GM21367 (cell line): ENCODE measurements at regions not wholly inside any gene's neighbourhood (a gene's known extent, or its start where the extent isn't known, plus 50 kb on each side); places are given as distances from the start of the nearest gene placed in this dataset.
"Not testable (repeated sequence)": the region's sequence is repeated elsewhere in the genome, so short reads cannot be mapped to it uniquely, and the experiment has no call there.

ENCODE experiments used
- ATAC-seq: cut with Tn5 transposase; IDR thresholded peaks from one replicate; pipeline ENCODE4 v1.9.1; 2021; ENCODE audit not compliant: unreplicated experiment

- no peak for ATAC-seq
These were observed 173.1 kb downstream of the KLHL28 start for GRCh38 chr14:44788612-44789011.

DNA sequence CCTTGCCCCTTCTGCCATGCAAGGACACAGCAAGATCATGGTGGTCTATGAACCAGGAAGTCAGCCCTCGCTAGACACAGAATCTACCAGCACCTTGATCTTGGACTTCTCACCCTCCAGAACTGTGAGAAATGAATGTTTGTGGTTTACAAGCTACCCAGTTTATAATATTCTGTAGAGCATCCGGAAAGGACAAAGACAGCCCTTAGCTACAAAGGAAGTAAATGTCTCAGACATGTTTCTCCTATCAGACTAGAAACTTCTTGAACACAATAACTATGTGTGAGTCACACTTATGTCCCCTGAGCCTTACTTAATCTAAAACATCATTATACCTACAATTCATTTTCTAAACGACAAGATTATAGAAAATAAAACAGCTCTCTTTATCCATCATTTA is 176.7 kb downstream of the KLHL28 start:
- no peak for ATAC-seq

DNA sequence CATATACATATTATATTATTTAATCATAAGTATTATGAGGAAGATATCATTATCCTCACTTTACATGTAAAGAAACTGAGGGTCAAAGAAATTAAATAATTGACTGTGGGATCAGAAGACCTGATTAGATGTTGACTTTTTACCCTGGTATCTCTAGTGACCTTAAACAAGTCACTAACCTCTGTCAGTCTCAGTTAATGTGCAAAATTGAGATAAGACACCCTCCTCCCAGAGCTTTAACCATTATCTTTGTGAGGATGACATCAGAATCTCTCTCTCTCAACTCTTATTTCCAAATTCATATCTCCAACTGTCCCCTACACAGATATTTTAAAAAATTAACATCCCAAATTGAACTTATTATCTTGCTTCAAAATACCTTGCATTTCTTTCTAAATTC is 177.8 kb downstream of the KLHL28 start:
- ATAC-seq = no peak

GRCh38 chr14:44782775-44783238 is 178.9 kb downstream of the KLHL28 start:
- ATAC-seq = no peak

DNA sequence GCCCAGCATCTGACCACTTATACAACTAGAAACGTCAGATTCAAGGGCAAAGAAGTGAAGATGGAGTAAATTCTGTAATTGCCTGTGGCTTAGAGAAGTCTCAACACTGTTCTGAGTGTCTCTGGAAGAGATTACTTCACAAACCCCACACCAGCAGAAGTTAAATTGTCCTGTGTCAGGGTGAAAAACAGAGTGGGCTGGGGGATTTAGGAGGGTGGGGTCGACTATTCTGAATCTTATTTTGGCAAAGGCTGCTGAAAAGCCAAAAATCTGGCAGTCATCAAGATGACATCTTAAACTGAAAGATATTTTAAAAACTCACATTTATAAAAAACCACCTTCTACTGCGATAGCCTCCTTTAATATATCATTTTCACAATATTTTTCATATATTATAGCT is 180.8 kb downstream of the KLHL28 start:
- ATAC-seq = no peak

GRCh38 chr14:44778604-44779003 is 183.1 kb downstream of the KLHL28 start:
- ATAC-seq = peak; percentile 59

DNA sequence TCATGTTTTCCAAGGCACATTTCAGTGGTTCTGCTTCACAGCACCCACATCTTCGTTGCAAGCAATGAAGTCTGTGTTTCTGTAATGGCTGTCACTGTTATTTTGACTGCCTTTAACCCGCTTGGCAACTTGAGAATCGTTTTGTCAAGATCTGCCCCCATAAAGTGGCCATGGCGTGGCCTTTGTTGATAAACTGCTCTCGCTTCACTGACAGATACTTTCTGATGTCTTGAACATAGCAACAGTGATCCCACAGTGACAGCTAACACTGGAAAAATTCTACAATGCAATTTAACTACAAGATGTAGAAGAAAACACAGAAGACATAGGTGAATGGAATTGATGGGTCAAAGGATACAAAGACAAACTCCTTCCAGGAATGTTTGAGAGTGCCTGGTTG is 184.2 kb downstream of the KLHL28 start:
- no peak for ATAC-seq

GRCh38 chr14:44775248-44775647 is 186.5 kb downstream of the KLHL28 start:
- no peak for ATAC-seq

GRCh38 chr14:44774396-44774795 is 187.4 kb downstream of the KLHL28 start:
- no peak for ATAC-seq

- no peak for ATAC-seq
These were observed 190.3 kb downstream of the KLHL28 start for GRCh38 chr14:44771496-44771895.

GRCh38 chr14:44770201-44770600 is 191.5 kb downstream of the KLHL28 start:
- no peak for ATAC-seq

DNA sequence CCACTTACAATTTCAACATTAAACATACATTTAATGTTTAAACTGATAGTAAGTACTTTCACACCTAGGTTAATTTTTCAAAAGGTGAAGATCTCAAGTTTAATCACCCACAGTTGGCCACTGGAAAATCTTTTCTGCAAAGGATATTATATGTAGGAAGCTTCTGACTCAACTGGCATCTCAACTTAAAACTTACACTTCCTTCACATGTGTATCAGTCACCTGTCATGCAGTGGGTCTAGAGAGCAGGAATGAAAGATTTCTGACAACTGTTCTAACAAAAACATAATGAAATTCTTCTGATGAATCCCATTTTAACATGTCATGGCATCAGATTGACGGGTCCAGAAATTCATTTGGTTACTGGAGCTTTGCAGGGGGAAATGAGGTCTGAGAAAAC is 192.8 kb downstream of the KLHL28 start:
- no peak for ATAC-seq

DNA sequence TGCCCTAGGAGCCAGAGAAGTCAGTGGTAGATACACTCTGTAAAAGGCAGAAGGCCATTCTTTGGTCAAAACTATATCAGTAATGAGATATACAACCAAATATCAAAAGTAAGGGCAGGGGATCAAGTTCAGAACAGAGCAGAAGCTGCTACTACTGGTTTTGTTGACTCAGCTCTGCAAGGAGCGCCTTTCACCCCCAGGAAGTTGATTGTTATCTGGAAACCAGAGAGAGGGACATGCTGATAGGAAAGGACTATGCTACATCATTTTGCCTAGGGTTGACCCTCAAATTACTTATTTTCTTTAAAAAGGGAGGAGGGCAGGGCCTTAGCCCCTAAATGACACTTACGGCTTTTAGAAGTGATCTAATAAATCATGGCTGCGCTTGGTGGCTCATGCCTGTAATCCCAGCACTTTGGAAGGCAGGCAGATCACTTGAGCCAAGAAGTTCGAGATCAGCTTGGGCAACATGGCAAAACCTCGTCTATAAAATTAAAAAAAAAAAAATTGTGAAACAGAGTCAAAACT is 194.0 kb downstream of the KLHL28 start:
- no peak for ATAC-seq

DNA sequence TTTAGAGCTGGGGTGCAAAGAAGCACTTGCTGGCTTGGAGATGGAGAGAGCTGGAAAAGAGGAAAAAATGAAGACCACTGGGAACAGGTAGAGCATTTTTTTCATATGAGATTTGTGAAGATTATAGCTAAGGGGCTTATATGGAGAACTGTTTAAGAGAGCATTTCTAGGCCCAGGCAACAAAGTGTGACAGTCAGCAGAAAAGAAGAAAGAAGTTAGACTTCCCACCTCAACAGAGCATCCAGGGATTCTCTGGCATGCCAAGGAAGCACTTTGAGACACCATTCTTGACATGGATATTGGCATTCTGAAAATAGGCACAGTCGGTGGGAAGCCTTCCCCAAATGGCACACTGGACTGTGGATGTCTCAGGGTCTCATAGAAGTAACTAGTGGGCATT is 195.5 kb downstream of the KLHL28 start:
- no peak for ATAC-seq

DNA sequence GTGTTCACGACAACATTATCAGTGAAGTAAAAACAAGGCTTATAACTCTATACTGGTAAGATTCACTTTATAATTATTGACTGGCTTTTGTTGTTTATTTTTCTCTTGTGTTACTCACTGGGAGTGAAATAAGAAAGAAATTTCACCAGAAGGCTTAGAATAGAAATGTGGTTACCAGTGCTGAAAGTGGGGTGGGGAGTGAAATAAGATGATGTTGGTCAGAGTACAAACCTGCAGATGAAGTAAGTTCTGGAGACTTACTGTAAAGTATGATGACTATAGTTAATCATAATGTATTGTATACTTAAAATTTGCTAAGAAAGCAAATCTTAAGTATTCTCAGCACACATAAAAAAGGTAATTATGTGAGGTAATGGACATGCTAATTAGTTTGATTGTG is 198.4 kb downstream of the KLHL28 start:
- ATAC-seq = no peak

DNA sequence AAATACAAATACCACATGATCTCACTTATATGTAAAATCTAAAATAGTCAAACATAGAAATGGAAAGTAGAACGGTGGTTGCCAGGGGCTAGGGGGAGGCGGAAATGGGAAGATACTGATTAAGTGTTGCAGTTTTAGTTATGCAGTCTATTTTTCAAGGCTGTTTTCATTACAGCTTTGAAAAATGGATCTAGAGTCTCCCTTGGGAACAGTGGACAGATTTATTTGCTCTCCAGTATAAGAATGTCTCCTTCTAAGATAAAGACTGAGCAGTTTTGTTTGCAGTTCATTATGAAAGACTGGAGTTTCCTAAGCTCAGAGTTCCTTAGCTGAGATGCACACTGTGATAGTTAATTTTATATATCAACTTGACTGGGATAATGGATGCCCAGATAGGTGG is 202.5 kb downstream of the KLHL28 start:
- ATAC-seq = no peak

GRCh38 chr14:44756554-44756953 is 205.2 kb downstream of the KLHL28 start:
- no peak for ATAC-seq

- no peak for ATAC-seq
These were observed 216.4 kb downstream of the KLHL28 start for GRCh38 chr14:44745371-44745770.

DNA sequence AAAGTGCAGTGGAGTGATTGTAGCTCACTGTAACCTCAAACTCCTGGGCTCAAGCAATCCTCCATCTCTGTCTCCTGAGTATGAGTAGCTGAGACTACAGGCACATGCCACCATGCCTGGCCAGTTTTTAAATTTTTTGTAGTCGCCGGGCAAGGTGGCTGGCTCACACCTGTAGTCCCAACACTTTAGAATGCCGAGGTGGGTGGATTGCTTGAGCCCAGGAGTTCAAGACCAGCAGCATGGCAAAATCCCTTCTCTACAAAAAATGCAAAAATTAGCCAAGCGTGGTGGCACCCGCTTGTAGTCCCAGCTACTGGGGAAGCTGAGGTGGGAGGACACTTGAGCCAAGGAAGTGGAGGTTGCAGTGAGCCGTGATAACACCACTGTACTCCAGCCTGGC is 219.5 kb downstream of the KLHL28 start:
- no peak for ATAC-seq

GRCh38 chr14:44741431-44741830 is 220.3 kb downstream of the KLHL28 start:
- no peak for ATAC-seq

DNA sequence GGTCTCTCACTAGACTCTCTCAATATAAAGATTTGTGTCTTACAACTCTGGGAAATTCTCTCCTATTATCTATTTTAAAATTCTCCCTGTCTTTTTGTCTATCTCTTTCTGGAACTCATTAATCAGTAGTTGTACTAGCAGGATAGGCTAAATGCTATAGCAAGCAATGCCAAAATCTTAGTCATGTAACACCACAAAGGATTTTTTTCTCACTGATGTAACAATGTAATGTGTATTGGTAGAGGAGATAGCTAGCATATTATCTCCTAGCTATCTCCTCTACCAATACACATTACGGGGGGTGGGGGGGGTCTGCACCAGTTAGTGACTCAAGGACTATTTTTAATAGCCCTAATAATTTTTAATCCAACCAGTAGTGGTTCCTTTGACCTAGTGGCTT is 225.4 kb downstream of the KLHL28 start:
- ATAC-seq = no peak

GRCh38 chr14:44732144-44732543 is 225.1 kb upstream of the FSCB start:
- no peak for ATAC-seq

GRCh38 chr14:44730860-44731259 is 223.8 kb upstream of the FSCB start:
- no peak for ATAC-seq

GRCh38 chr14:44721395-44721794 is 214.3 kb upstream of the FSCB start:
- ATAC-seq = not testable (repeated sequence)
